IMR-90 (cell line): ENCODE measurements at regions not wholly inside any gene's neighbourhood (a gene's known extent, or its start where the extent isn't known, plus 50 kb on each side); places are given as distances from the start of the nearest gene placed in this dataset.

ENCODE experiments used
- ATAC-seq: fragments of 200-7000 bp; cut with Tn5 transposase; 2 replicates; pipeline ENCODE4 v1.9.1; 2020; ENCODE audit warnings: low read depth, mild to moderate bottlenecking, moderate library complexity
- BruUV-seq: library from RNA; stranded (reverse); fragments of 400-500 nt; replicated peaks from 2 replicates; lab custom pipeline; 2021; lab: Mats Ljungman, UMichigan
- CTCF ChIA-PET: fragments of 300-600 bp; formaldehyde crosslinking; extraction: SDS; loops from one replicate; lab custom pipeline; 2021; ENCODE audit warnings: antibody characterized with exemption; lab: Yijun Ruan, JAX
- POLR2A ChIA-PET: fragments of 300-600 bp; sonication (Branson Sonifier 250); formaldehyde crosslinking; loops from one replicate; lab custom pipeline; 2022; ENCODE audit warnings: antibody characterized with exemption; ENCODE audit not compliant: unreplicated experiment; lab: Charles Lee
- DNase-seq: peaks from one replicate; pipeline ENCODE4 v3.0.0; 2013
- H2AFZ ChIP-seq: replicated peaks from 2 replicates; pipeline ENCODE3; 2013; ENCODE audit warnings: low read length, mild to moderate bottlenecking; ENCODE audit not compliant: poor library complexity
- H2AK5ac ChIP-seq: 2 replicates; pipeline ENCODE4 v1.6.1; 2013; ENCODE audit warnings: low read depth, low read length, inconsistent platforms
- H2AK9ac ChIP-seq: replicated peaks from 2 replicates; pipeline ENCODE3; 2013; ENCODE audit warnings: mild to moderate bottlenecking, low read depth, low read length, moderate library complexity; ENCODE audit not compliant: poor library complexity
- H2BK120ac ChIP-seq: 2 replicates; pipeline ENCODE4 v1.6.1; 2013; ENCODE audit warnings: low read depth, low read length, inconsistent platforms
- H2BK15ac ChIP-seq: 3 replicates; pipeline ENCODE4 v1.6.1; 2013; ENCODE audit warnings: low read depth, low read length, inconsistent platforms
- H2BK20ac ChIP-seq: 2 replicates; pipeline ENCODE4 v1.6.1; 2013; ENCODE audit warnings: low read depth, mild to moderate bottlenecking, inconsistent platforms, low read length, moderate library complexity
- H2BK5ac ChIP-seq: 2 replicates; pipeline ENCODE4 v1.6.1; 2013; ENCODE audit warnings: mild to moderate bottlenecking, low read depth, low read length, inconsistent platforms; ENCODE audit not compliant: poor library complexity, severe bottlenecking
- H3K14ac ChIP-seq: replicated peaks from 2 replicates; pipeline ENCODE4 v1.6.1; 2013; ENCODE audit warnings: low read depth, low read length, inconsistent platforms
- H3K18ac ChIP-seq: 2 replicates; pipeline ENCODE4 v1.6.1; 2013; ENCODE audit warnings: low read depth, low read length, control low read depth
- H3K23ac ChIP-seq: 2 replicates; pipeline ENCODE4 v1.6.1; 2013; ENCODE audit warnings: low read depth, low read length, inconsistent platforms
- H3K27ac ChIP-seq: 2 replicates; pipeline ENCODE4 v1.5.1; 2013; ENCODE audit warnings: mild to moderate bottlenecking, control low read depth, low read length; ENCODE audit not compliant: insufficient read depth
- H3K27me3 ChIP-seq: 2 replicates; pipeline ENCODE4 v1.6.1; 2013; ENCODE audit warnings: low read length; ENCODE audit not compliant: control insufficient read depth, insufficient read depth
- H3K36me3 ChIP-seq: 2 replicates; pipeline ENCODE4 v1.6.1; 2013; ENCODE audit warnings: low read length, mixed read lengths; ENCODE audit not compliant: control insufficient read depth, insufficient read depth
- H3K4ac ChIP-seq: 2 replicates; pipeline ENCODE4 v1.6.1; 2013; ENCODE audit warnings: low read depth, low read length, inconsistent platforms
- H3K4me1 ChIP-seq: 2 replicates; pipeline ENCODE4 v1.6.1; 2013; ENCODE audit warnings: low read length, mixed read lengths; ENCODE audit not compliant: control insufficient read depth, insufficient read depth
- H3K4me2 ChIP-seq: 2 replicates; pipeline ENCODE4 v1.6.1; 2013; ENCODE audit warnings: low read depth, mild to moderate bottlenecking, control low read depth, low read length, moderate library complexity
- H3K4me3 ChIP-seq: 2 replicates; pipeline ENCODE4 v1.5.1; 2013; ENCODE audit warnings: low read depth, mild to moderate bottlenecking, control low read depth, low read length, moderate library complexity; ENCODE audit not compliant: insufficient read depth
- H3K56ac ChIP-seq: 2 replicates; pipeline ENCODE4 v1.6.1; 2013; ENCODE audit warnings: low read length, inconsistent platforms; ENCODE audit not compliant: insufficient read depth; ENCODE audit errors: extremely low read depth
- H3K79me1 ChIP-seq, 2 experiments: 2 replicates each; pipeline ENCODE4 v1.6.1; 2013; ENCODE audit warnings: low read length in 2 of 2, inconsistent platforms in 1 of 2, low read depth in 1 of 2
- H3K9ac ChIP-seq: 2 replicates; pipeline ENCODE4 v1.6.1; 2013; ENCODE audit warnings: low read depth, low read length, control low read depth
- H3K9me1 ChIP-seq: 2 replicates; pipeline ENCODE4 v1.6.1; 2013; ENCODE audit warnings: low read length, inconsistent platforms; ENCODE audit not compliant: insufficient read depth
- H3K9me3 ChIP-seq: 2 replicates; pipeline ENCODE4 v1.6.1; 2013; ENCODE audit warnings: low read length; ENCODE audit not compliant: control insufficient read depth, insufficient read depth
- H4K20me1 ChIP-seq: 2 replicates; pipeline ENCODE4 v1.6.1; 2013; ENCODE audit warnings: low read length, inconsistent platforms; ENCODE audit not compliant: insufficient read depth
- H4K5ac ChIP-seq: 2 replicates; pipeline ENCODE4 v1.6.1; 2013; ENCODE audit warnings: mild to moderate bottlenecking, low read depth, low read length, control low read depth
- H4K8ac ChIP-seq, 2 experiments: 2 replicates each; pipeline ENCODE4 v1.6.1; 2013; ENCODE audit warnings: low read depth in 2 of 2, low read length in 2 of 2, control low read depth in 1 of 2, inconsistent platforms in 1 of 2
- H4K91ac ChIP-seq: 2 replicates; pipeline ENCODE4 v1.6.1; 2013; ENCODE audit warnings: low read depth, low read length, inconsistent platforms; ENCODE audit not compliant: insufficient read depth
- BHLHE40 ChIP-seq: fragments of 150-350 bp; IDR thresholded peaks from 2 replicates; pipeline ENCODE4 v1.6.1; 2016; ENCODE audit warnings: mild to moderate bottlenecking, low read depth, low read length
- CEBPB ChIP-seq: IDR thresholded peaks from 2 replicates; pipeline ENCODE4 v1.6.1; 2012; ENCODE audit warnings: low read depth, low read length, improper control_type of control experiment
- FOS ChIP-seq: fragments of 150-350 bp; IDR thresholded peaks from 2 replicates; pipeline ENCODE4 v1.6.1; 2016; ENCODE audit warnings: low read depth, low read length
- MAZ ChIP-seq: IDR thresholded peaks from 2 replicates; pipeline ENCODE4 v1.6.1; 2012; ENCODE audit warnings: low read depth, mild to moderate bottlenecking, low read length, improper control_type of control experiment, moderate library complexity, borderline replicate concordance
- MXI1 ChIP-seq: IDR thresholded peaks from 2 replicates; pipeline ENCODE4 v1.6.1; 2012; ENCODE audit warnings: low read depth, mild to moderate bottlenecking, low read length, moderate library complexity, borderline replicate concordance
- NFE2L2 ChIP-seq: fragments of 150-350 bp; IDR thresholded peaks from 2 replicates; pipeline ENCODE4 v1.6.1; 2016; ENCODE audit warnings: low read depth, mild to moderate bottlenecking, low read length
- POLR2A ChIP-seq: IDR thresholded peaks from 2 replicates; pipeline ENCODE4 v1.6.1; 2012; ENCODE audit warnings: mild to moderate bottlenecking, low read depth, low read length
- RAD21 ChIP-seq: IDR thresholded peaks from 2 replicates; pipeline ENCODE4 v1.6.1; 2012; ENCODE audit warnings: low read length, improper control_type of control experiment
- RCOR1 ChIP-seq: IDR thresholded peaks from 2 replicates; pipeline ENCODE4 v1.6.1; 2012; ENCODE audit warnings: mild to moderate bottlenecking, low read length, improper control_type of control experiment; ENCODE audit not compliant: insufficient replicate concordance
- RFX5 ChIP-seq: IDR thresholded peaks from 2 replicates; pipeline ENCODE4 v1.8.0; 2012; ENCODE audit warnings: low read depth, mild to moderate bottlenecking, low read length, moderate library complexity
- SMC3 ChIP-seq: fragments of 150-350 bp; IDR thresholded peaks from 2 replicates; pipeline ENCODE4 v1.6.1; 2016; ENCODE audit warnings: low read depth, mild to moderate bottlenecking, antibody characterized with exemption, low read length, moderate library complexity
- WGBS, 2 experiments: methylation state at CpG; one replicate each; pipeline versions ENCODE4 v1.1.5 to v1.1.7; 2013; ENCODE audit warnings: missing lambda C conversion rate in 2 of 2; ENCODE audit not compliant: insufficient read length in 1 of 2; ENCODE audit errors: extremely low coverage in 2 of 2; 5-methylcytosine and 5-hydroxymethylcytosine counted together
- dilution Hi-C: fragments of 300-500 bp; cut with HindIII; formaldehyde crosslinking; loops from one replicate; pipeline ENCODE4 v1.14.3; 2018; ENCODE audit warnings: low sequenced_read_pairs; ENCODE audit not compliant: unreplicated experiment
- in situ Hi-C: fragments of 300-500 bp; cut with MboI; formaldehyde crosslinking; loops from 3 replicates; pipeline ENCODE4 v1.14.3; 2019; ENCODE audit warnings: low sequenced_read_pairs, inconsistent platforms, mixed read lengths
- intact Hi-C: fragments of 100-400 bp; cut with micrococcal nuclease; formaldehyde crosslinking; loops from 2 replicates; pipeline ENCODE4 v1.10.0; 2022
- TF ChIP-seq, protein P1 (sequence below): fragments of 150-350 bp; IDR thresholded peaks from 2 replicates; pipeline ENCODE4 v1.6.1; 2016; ENCODE audit warnings: low read depth, mild to moderate bottlenecking, low read length, moderate library complexity, borderline replicate concordance
- TF ChIP-seq, protein P2 (sequence below): fragments of 150-350 bp; IDR thresholded peaks from 2 replicates; pipeline ENCODE4 v1.6.1; 2017; ENCODE audit warnings: mild to moderate bottlenecking, antibody characterized with exemption, low read length, low read depth
- TF ChIP-seq, protein P3 (sequence below): conservative IDR thresholded peaks from 2 replicates; pipeline ENCODE4 v1.5.1; 2012; ENCODE audit warnings: mild to moderate bottlenecking, low read depth, low read length, improper control_type of control experiment

DNA sequence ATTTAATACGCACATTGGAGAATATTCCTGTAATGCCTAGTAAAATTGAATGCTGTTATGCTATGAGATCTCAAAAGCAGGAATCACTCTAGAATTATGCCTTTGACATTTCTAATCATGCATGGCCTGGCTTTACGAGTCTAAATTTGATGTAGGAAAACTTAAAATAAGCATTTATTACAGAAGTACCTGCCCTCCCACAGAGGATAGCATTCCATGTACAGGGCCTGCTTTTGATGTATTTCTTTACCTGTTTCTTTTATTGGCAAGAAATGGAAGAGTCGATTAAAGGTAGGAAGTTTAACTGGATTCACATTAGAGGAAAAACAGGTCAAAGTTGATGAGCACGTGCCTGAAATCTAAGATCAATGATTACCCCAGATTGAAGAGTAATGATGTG, 219.5 kb downstream of the PCDH7 start:
- Histone ChIP-seq H4K20me1 (no peaks in the 10 kb centered on the region), H3K23ac (no peak overlapping the region), H3K9me3 (no peaks in the 10 kb centered on the region), H3K36me3 (no peaks in the 10 kb centered on the region), H3K56ac (no peak overlapping the region), H2BK5ac (no peak overlapping the region), H3K9ac (no peak overlapping the region), H3K18ac (no peak overlapping the region), H3K79me1 (no peaks in the 10 kb centered on the region), H2BK120ac (no peak overlapping the region), H4K5ac (no peak overlapping the region), H3K4ac (no peak overlapping the region), H2AFZ (no peak overlapping the region), H3K14ac (no peak overlapping the region), H2AK9ac (no peak overlapping the region), H3K4me2 (no peak overlapping the region), H2BK20ac (no peak overlapping the region), H2BK15ac (no peak overlapping the region), H3K4me3 (no peak overlapping the region), H3K27me3 (no peaks in the 10 kb centered on the region), H3K4me1 (no peaks in the 10 kb centered on the region), H2AK5ac (no peak overlapping the region), H3K9me1 (no peaks in the 10 kb centered on the region), H4K8ac (no peak overlapping the region), H3K27ac (no peak overlapping the region), H4K91ac (no peak overlapping the region)
- DNase-seq (no peak), ATAC-seq (no peak)
- ChIA-PET POLR2A (no interaction called here), CTCF (no interaction called here)
- intact Hi-C loops (no loop called here), dilution Hi-C loops (no loop called here), in situ Hi-C loops (no loop called here)
- WGBS, 2 experiments: no CpG with 5 or more reads among the region's 4 CpGs
- BruUV-seq: no TSS peak
- TF ChIP-seq, protein P1, sequence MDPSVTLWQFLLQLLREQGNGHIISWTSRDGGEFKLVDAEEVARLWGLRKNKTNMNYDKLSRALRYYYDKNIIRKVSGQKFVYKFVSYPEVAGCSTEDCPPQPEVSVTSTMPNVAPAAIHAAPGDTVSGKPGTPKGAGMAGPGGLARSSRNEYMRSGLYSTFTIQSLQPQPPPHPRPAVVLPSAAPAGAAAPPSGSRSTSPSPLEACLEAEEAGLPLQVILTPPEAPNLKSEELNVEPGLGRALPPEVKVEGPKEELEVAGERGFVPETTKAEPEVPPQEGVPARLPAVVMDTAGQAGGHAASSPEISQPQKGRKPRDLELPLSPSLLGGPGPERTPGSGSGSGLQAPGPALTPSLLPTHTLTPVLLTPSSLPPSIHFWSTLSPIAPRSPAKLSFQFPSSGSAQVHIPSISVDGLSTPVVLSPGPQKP: no peak
- TF ChIP-seq, protein P2, sequence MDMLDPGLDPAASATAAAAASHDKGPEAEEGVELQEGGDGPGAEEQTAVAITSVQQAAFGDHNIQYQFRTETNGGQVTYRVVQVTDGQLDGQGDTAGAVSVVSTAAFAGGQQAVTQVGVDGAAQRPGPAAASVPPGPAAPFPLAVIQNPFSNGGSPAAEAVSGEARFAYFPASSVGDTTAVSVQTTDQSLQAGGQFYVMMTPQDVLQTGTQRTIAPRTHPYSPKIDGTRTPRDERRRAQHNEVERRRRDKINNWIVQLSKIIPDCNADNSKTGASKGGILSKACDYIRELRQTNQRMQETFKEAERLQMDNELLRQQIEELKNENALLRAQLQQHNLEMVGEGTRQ: no peak
- TF ChIP-seq, protein P3, sequence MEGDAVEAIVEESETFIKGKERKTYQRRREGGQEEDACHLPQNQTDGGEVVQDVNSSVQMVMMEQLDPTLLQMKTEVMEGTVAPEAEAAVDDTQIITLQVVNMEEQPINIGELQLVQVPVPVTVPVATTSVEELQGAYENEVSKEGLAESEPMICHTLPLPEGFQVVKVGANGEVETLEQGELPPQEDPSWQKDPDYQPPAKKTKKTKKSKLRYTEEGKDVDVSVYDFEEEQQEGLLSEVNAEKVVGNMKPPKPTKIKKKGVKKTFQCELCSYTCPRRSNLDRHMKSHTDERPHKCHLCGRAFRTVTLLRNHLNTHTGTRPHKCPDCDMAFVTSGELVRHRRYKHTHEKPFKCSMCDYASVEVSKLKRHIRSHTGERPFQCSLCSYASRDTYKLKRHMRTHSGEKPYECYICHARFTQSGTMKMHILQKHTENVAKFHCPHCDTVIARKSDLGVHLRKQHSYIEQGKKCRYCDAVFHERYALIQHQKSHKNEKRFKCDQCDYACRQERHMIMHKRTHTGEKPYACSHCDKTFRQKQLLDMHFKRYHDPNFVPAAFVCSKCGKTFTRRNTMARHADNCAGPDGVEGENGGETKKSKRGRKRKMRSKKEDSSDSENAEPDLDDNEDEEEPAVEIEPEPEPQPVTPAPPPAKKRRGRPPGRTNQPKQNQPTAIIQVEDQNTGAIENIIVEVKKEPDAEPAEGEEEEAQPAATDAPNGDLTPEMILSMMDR: no peak
- TF ChIP-seq BHLHE40 (no peak), SMC3 (no peak), RAD21 (no peak), FOS (no peak), NFE2L2 (no peak), RCOR1 (no peak), CEBPB (no peak), MAZ (no peak), POLR2A (no peak), RFX5 (no peak), MXI1 (no peak)
